CD4-positive, alpha-beta T cell treated with Interleukin-15 for 1 hour (primary cell): ENCODE measurements at regions not wholly inside any gene's neighbourhood (a gene's known extent, or its start where the extent isn't known, plus 50 kb on each side); places are given as distances from the start of the nearest gene placed in this dataset.

Experiments used
- DNase-seq: peaks from one replicate; pipeline ENCODE4 v3.0.0-alpha.2; 2020

DNA sequence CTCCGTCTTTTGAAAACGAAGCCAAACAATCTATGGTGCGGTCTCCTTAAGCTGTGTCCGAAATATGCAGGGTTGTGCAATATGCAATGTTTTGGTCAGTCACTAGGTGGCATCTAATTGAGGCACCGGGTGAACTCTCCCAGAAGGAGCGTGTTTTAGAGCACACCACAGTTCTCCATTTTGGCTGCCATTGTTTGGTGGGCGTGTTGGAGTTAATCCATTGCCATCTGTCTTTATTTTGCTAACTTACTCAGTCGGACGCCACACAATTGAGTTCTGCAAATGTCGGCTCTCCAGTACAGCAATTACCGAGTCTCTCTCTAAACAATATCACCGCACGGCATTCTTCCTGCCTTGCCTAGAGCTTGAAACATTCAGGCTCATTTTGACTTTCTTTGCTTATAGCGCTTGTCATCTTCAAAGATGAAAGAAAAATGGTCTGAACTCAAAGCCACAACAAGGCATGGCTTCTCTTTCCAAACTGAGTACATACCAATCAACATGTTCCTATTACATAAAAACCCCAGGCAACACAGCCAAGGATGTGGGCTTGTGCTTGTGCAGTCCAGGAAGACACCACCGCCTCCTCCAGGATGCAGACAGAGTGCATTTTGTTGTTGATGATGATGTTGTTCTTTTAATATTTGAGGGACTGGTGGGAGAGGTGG is 182.0 kb upstream of the SERP2 start:
- peak; percentile 45 for DNase-seq

DNA sequence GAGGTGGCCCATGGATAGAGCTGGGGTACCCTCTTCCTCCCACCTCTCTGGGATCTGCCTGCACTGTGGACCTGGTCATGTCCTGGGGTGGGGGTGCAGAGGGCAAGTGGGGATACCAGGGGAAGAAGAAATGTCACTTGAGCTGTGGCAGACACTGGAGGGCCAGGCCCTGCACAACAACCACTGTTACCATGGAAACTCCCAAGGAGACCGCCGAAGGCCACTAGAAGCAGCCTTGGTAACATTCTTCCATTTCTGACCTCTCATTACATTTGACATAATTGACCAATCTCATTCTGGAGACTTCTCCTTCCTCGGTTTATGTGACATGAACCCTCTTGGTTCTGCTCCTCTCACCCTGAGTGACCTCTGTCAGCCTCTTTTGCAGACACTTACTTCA is 179.9 kb upstream of the SERP2 start:
- no peak for DNase-seq

DNA sequence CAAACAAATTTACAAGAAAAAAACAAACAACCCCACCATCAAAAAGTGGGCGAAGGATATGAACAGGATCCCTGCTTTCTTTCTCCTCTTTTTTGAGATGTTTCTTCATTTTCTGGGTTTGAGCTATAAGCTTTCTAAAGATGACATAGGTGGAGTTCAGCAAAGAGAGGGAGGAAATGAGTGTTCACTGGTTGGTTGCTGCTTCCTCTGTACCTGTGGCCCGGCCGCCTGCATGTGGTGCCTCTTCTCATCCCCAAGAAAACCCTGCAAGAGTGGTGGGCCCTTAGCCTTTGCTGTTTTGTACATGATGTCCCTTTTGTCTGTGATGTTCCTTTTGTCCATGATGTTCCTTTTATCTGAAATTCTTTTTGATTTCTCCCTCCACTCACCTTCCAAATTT is 178.4 kb upstream of the SERP2 start:
- DNase-seq, result no peak

- DNase-seq, result no peak
Observed at GRCh38 chr13:44196196-44196751, 177.3 kb upstream of the SERP2 start.

DNA sequence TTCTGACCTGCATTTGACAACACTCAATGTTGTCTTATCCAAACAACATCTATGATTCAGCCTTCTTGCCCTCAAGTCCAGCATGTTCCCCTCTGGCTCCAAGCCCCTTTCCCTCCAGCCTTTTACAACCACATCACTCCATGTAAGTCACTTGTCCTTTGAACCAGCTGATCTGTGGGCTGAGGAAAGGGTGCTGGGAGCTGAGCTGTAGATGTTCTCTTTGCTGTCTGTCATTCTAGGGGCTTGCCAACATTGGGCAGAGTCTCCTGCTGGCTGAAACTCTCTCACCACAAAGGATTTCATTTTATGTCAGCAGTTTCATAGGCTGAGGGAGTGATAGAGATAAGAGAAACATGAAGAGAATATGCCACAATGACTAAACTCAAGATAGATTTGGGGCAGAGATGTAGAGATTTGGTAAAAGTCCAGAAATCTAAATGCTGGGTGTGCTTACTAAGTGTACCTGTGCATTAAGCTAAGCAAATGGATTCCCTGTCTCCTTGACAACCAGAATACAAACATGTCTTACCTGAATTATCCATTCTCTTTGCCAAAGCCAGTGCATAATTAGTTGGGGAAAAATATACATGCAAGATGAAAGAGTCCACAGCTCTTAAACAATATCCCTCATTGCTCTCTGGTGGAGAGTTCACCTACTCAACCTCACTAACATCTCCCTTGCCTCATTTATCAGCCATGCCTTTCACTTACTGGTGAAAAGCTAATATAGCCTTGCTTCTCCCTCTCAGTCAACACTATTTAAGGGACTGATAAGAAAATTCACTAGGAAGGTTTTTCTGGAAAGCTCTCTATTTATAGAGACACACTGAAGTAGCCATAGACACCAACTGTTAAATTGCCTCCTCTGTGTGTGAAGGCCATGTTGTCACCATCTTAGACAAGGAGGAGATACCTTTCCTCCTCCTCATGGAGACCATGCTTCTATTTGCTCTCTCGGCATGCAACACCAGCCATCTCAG is 175.5 kb upstream of the SERP2 start:
- no peak for DNase-seq

GRCh38 chr13:44198826-44199225 is 174.8 kb upstream of the SERP2 start:
- no peak for DNase-seq

- no peak for DNase-seq
Observed at GRCh38 chr13:44199627-44200207, 173.9 kb upstream of the SERP2 start.

DNA sequence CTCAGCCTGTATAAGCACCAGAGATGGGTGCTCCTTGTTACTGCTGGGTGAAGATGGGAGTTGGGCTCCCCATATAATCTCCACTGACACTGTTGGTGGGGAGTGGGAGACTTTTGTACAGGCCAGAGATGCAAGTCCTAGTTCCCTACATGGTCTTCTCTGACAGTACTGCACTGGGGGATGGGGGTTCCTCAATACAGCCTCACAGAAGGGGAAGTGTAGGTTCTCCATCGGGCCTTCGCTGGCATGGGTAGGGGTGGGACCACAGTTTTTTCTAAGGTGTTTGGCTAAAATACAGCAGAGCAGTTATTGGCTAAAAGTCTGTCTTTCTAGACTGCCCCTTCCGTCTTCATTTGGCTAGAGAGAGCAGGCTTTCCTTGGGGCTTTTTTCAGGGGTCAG is 167.2 kb upstream of the SERP2 start:
- DNase-seq, result no peak

- no peak for DNase-seq
Observed at GRCh38 chr13:44207476-44207875, 166.1 kb upstream of the SERP2 start.

DNA sequence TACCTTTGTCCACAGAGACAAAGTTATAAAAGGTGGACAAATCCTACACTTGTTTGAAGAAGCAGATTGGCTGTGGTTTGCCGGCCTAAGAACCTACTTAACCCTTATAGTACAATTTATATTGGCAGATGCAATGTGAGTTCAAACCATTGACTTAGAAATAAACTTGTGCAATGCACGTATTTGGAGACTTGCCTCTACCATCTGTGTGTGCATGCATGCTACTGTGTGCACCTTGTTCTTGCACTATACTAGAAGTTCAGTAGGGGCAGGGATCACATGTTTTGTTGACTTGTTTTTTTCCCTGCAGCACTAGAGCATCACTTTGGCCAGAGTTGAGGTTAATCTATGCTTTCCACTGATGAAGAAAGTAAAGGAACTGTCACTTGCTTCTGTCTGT is 163.1 kb upstream of the SERP2 start:
- no peak for DNase-seq

GRCh38 chr13:44211286-44211685 is 162.3 kb upstream of the SERP2 start:
- no peak for DNase-seq

DNA sequence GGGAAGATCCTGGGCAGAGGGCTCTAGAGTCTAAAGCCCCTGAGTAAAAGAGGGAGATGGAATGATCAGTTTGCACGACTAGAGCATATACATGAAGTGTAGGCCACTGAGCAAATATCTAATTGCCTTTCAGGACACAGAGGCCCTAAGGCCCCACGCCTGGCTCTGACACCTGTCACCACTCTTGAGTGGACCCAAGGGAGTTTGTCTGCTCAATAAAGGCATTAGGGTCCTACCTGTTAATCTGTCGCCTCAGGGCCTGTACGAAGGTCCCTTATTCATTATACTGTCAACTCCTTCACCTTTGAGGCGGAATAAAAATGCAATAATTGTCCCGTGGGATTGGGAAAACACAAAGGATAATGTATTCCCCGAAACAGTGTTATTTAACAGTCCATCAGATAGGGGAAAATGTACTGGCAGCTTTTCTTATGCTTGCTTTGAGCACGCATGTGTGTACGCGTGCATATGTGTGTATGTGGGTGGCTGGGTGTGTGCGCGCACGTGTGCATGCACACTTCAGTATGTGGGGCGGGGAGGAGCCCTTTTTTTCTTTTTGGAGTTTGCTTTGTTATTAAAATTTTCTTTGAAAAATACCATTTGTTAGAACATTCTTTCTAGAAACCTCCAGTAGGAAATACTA is 161.8 kb upstream of the SERP2 start:
- DNase-seq, result no peak

DNA sequence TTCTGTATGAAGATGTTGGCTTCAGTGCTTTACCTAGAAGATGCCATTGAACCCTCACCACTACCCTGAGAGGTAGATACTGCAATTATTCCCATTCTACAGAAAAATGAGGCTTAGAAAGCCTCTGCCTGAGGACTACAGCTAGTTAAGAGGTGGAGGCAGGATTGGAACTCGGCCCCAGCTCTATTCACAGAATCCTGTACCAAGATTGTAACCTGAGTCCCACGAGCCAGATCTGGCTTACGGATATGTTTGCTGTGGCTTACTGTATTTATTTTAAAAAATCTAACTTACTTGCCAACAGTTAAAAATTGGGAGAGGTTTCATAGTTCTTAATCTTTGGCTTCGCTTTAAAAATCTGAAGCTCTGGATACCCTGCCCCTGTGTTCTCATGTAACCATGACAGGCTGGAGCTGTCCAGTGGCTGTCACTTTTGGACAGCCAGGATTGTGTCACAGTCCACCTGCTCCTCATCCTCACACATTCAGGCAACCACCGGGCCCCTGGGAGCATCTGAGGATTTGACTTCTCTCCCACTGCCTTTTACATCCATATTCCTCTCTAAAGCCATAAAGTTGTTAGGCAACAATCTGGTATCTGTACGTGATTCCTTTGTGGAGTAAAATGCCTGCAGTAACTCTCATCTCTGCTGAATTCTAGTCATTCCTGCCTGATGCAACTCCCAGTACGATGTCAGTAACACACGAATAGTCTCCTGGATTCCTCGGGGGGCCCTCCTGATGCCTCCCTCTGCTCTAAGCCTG is 160.8 kb upstream of the SERP2 start:
- DNase-seq, result no peak

GRCh38 chr13:44218501-44219240 is 155.0 kb upstream of the SERP2 start:
- no peak for DNase-seq

DNA sequence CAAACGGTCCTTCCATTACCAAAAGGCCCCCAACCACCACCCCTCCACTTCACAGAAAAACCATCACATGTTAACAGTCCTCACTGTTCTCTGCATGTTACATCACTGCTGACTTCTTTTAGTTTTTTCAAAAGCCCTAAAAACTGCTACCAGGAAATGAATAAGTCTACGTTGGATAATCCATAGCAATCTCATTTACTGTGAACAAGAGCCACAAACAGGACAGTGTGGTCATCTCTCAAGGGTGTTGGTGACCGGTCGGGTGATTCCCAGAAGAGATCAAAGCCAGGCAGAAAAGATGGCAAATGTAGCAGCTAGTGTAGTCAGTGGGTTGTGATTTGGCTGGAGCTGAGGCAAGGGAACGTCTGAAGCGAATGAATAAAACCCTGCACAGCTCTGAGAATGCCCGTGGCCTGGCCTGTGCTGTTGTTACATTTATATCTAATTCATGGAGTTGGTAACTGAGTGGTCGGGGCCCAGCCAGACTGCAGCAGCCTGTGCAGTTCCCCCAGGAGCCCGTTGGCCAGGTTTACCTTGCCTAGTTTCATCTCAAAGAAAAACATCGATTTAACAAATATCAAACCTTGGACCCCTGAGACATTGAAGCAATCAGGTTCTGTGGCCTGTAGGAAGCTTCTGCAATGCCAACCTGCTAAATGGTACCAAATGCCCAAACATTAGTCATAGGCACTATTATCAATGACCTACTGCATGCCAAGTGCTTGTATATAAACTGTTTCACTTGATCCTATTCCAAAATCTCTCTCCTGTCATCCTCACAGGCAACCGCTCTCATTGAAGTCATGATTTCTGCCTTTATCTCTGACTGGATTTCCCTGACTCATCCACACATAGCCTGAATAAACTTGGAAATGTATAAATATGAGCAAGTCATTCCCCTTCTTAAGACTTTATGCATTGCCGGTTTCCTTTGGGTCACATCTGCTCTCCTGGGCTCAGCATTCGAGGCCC is 153.8 kb upstream of the SERP2 start:
- DNase-seq, result no peak

- DNase-seq, result no peak
Observed at GRCh38 chr13:44220948-44221347, 152.7 kb upstream of the SERP2 start.

GRCh38 chr13:44221657-44222056 is 152.0 kb upstream of the SERP2 start:
- no peak for DNase-seq

GRCh38 chr13:44223770-44224444 is 149.7 kb upstream of the SERP2 start:
- no peak for DNase-seq

GRCh38 chr13:44224450-44225149 is 149.0 kb upstream of the SERP2 start:
- DNase-seq, result no peak
